HG03565 (cell line): ENCODE measurements at regions not wholly inside any gene's neighbourhood (a gene's known extent, or its start where the extent isn't known, plus 50 kb on each side); places are given as distances from the start of the nearest gene placed in this dataset.

Experiments used
- ATAC-seq: cut with Tn5 transposase; IDR thresholded peaks from one replicate; pipeline ENCODE4 v1.9.1; 2021; ENCODE audit warnings: mild to moderate bottlenecking, moderate library complexity; ENCODE audit not compliant: unreplicated experiment

DNA sequence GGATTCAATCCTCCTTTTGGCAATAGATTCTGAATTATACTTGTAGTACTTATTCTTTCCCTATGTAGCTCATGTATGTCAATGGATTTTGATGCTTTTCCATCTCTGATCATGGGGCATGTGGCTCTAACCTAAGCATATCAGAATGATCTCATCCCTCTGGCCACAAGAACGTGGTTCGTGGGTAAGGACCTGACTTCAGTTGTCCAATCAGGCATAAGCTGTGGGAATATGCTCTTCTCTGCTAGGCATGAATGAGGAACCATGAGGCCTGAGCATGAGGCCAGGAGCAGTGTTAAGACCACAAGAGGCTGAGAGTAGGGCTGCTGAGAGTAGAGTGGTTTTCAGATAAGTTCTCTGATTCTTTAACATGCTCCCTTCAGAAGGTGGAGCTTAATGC, 292.4 kb upstream of the TSHZ3 start:
- ATAC-seq: no peak

GRCh38 chr19:31648347-31648746, 299.1 kb upstream of the TSHZ3 start:
- no peak for ATAC-seq

DNA sequence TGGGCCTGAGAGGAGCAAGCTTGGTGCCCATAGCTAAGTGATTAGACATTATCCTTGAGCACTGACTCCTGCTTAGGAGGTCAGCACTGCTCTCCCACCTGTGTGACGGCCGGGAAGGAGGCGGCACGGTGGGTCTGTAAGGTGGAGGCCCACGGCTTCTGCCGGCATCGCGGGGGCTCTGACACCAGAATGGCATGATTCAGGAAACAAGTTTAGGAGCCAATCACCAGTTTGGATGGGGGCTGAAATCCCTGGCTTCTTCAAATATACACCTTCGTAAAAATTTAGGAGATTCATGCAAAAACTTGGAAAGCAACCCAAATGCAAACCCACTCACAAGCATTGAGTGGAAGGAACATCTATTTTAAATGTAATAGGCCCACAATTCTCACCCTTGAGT, 307.3 kb upstream of the TSHZ3 start:
- no peak for ATAC-seq

- ATAC-seq: no peak
These were observed 310.0 kb upstream of the TSHZ3 start for GRCh38 chr19:31658993-31659896.

DNA sequence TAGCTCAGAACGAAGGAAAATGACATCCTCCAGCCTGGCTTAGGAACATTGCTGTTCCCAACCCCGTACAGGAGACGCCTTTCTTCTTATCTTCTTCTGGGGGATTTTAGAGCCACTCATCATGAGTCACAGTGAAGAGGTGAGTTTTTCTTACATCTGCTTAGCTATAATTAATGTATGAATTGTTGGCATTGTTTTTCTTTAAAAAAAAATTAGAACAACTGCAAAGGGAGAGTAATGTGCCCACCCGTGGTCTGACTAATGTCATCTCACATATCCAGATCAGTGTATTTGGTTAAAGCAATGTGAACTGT, 310.6 kb upstream of the TSHZ3 start:
- no peak for ATAC-seq

- no peak for ATAC-seq
These were observed 314.9 kb upstream of the TSHZ3 start for GRCh38 chr19:31664096-31664495.

DNA sequence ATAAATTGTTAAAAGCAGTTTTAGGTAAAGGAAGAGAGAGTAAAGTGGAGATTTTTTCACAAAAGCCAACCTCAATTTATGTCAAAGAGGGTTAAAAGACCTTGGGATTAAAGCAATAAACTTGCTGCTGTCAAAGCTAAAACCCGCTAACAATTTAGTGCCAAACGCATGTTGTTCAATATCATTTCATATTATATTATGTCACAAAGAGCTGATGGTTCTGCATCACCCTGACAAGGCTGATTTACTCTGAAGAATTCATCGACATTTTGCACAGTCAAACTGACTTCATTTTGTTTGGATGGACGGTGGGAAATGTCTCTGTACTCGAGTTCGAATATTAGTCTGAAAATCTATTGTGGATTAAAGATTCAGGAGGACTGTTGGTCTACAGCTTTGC, 315.8 kb upstream of the TSHZ3 start:
- no peak for ATAC-seq

- ATAC-seq: no peak
These were observed 316.9 kb upstream of the TSHZ3 start for GRCh38 chr19:31666126-31666525.

DNA sequence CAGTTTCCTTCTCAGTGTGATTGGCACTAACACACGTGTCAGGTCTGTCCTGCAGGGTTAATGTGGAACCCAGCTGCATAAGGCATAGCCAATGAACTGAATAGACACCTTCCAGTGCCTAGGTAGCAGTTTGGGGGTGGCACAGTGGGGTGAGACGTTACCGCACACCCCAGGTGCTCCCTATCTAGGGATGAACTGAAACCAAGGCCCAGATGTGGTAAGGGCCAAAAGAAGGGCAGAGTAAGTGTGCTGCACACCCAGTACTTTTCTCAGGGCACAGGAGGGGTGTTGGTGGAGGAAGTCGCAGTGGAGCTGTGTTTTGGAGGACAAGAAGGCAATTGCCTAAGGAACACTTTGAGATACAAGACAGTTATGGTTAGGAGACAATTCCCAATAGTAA, 317.9 kb upstream of the TSHZ3 start:
- ATAC-seq: no peak

DNA sequence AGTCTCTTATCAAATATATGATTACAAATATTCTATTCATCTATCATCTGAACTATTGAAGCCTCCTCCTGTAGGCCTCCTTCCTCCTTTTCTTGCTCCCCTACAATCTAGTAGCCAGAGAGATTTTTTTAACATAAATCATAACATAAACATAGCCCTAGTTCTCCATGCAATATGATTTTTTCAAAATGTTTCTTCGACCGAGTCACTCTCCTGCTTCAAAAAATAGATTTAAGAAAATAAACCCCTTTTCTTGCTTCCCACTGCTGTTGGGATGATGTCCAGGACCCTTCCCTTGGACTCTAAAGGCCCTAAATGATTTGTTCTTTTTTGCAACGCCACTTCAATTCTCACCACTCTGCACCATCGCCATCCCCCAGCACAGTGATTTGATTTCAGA, 319.7 kb upstream of the TSHZ3 start:
- ATAC-seq: no peak

DNA sequence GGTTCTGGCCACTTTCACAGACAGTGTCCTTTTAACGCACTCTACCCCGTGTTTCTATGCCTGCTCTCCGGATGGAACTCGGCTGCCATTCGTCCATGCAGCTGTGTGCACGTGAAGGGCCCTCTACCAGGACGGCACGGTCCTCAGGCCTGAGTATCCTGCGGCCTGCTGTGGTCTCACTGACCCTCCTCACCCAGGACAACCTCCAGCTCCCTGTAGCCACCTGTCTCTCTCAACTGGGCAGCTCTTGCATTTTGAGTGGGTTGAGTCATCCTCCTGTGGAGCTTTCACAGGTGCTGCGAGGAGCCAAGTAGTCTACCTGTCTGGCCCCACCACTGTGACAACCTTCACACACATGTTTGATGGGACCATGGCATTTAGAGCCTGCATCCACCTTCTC, 321.7 kb upstream of the TSHZ3 start:
- no peak for ATAC-seq

DNA sequence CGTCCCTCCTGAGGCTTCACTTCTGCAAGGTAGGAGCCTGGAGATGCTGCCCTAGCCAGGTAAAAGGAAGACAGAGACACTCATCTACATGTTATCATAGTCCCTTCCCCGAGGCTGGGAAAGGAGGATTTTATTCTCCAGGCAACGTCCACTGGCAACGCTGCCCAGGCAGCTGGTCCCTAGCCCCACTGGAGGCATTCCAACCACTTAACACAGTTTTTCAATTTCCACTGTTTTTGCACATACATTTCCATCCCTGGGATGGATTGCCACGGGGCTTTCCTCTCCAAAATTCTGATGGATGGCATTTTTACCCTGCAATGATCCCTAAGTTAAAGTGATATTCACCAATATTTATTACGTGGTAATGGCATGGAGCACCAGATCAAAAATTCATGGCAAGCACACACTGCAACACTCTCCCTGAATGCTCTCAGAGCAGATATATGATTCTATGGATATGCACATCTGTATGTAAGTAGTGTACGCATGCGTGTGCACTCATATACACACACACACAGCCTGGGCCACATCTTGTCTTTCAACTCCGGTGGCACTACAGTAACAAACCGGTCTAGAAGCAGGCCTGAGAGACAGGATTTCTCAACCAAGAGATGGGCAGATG, 322.3 kb upstream of the TSHZ3 start:
- ATAC-seq: no peak

GRCh38 chr19:31674503-31675192, 325.4 kb upstream of the TSHZ3 start:
- ATAC-seq: no peak

GRCh38 chr19:31675193-31675913, 326.1 kb upstream of the TSHZ3 start:
- ATAC-seq: no peak

GRCh38 chr19:31676271-31677004, 327.2 kb upstream of the TSHZ3 start:
- no peak for ATAC-seq

DNA sequence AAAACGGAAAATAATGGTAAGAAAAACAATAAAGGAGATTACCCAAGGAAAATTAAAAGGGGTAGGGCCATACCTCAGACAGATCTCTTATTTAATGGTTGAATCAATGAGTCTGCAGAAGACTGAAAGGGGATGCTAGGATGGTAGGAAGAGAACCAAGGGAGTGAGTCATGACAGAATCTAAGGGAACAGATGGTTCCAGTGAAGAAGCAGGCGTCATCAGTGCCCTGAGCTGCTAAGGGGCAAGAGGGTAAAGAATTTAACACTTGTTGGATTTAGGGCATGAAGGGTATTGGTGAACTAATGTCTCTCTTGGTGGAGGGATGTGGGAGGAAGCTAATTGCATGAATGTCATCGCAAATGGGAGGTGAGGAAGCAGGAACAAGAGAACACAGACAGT, 329.2 kb upstream of the TSHZ3 start:
- no peak for ATAC-seq

GRCh38 chr19:31681121-31681520, 331.9 kb upstream of the TSHZ3 start:
- ATAC-seq: no peak

- no peak for ATAC-seq
These were observed 344.1 kb upstream of the TSHZ3 start for GRCh38 chr19:31693131-31693932.

GRCh38 chr19:31693933-31694269, 344.7 kb upstream of the TSHZ3 start:
- no peak for ATAC-seq

DNA sequence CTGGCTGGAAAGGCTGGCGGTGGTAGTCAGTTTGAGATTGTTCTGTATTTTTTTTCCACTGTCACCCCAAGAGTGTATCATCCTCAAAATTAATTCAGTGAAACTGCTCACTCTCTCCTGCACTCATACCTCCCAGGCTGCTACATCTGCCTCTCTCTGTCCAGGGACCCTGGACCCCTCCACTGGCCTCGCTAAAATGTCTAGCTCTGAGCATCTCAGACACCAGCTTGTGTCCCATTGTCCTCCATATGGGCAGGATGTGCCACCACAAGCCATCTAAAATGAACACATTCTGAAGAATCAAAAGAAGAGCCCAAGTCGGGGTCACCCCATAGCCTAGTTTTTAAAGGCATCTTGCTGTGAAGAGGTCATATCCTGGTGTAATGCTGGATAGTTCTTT, 345.5 kb upstream of the TSHZ3 start:
- no peak for ATAC-seq
